Stimulated activated CD8-positive, alpha-beta memory T cell treated with anti-CD3 and anti-CD28 coated beads, Interleukin-15, amount 100 ng/mL, for 4 hours (primary cell): ENCODE measurements at regions not wholly inside any gene's neighbourhood (a gene's known extent, or its start where the extent isn't known, plus 50 kb on each side); places are given as distances from the start of the nearest gene placed in this dataset.
"Not testable (repeated sequence)": the region's sequence is repeated elsewhere in the genome, so short reads cannot be mapped to it uniquely, and the experiment has no call there.

Experiments used
- DNase-seq, 2 donors: peaks; one replicate each; pipeline ENCODE4 v3.0.0-alpha.2; 2020; ENCODE audit warnings: low read depth in 2 of 2

DNA sequence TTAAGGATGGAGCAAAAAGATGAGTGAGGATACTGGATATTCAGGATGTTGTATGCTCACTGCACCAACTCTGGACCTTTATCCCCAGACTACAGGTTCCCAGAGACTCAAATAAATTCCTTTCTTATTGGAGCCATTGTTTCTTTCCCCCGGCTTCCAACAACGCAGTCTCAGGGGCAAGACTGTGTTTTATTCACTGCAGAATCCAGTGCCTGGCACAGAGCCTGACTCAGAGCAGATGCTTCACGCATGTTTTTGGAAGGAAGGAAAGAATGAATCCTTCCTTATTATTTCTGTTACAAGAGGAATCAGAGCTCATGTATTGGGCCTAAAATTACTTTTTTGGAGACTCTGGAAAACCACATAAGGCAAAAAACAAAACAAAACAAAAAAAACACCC, 96.0 kb upstream of the VGLL4 start:
- DNase-seq = no peak

DNA sequence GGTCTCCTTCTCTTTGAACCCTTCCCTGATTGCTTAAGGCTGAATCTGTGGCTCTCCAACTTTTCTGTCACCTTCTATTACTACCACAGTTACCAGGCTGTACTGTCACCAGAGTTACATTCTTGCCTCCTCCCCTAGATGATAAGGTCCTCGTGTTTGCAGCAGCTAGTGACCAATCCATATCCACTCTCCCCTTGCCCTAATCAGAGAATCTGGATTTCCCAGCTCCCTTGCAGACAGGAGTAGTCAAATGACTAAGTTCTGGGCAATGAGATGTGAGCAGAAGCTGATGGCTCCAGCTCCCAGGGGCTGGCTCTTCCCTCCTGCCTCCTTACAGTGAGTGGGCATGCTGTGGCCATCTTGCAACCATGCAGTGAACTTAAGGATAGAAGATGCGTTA, 95.4 kb upstream of the VGLL4 start:
- DNase-seq = no peak

DNA sequence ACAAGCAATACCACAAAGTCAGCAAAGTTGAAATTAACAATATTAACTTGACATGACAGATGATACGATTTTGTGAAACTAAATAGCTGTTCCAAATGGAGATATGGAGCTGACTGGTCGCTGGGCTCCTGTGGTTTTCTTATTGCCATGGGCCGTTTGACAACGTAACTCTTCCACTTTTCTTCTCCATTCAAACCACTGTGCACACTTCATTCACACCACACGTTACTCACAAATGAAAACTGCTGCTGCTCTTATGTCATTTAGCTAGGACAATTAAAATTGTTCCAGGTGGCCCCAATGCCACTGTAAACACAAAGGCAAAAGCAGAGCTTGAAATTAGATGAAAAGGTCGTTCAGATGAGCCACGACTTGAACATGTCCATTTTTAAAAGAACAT, 94.0 kb upstream of the VGLL4 start:
- no peak for DNase-seq

DNA sequence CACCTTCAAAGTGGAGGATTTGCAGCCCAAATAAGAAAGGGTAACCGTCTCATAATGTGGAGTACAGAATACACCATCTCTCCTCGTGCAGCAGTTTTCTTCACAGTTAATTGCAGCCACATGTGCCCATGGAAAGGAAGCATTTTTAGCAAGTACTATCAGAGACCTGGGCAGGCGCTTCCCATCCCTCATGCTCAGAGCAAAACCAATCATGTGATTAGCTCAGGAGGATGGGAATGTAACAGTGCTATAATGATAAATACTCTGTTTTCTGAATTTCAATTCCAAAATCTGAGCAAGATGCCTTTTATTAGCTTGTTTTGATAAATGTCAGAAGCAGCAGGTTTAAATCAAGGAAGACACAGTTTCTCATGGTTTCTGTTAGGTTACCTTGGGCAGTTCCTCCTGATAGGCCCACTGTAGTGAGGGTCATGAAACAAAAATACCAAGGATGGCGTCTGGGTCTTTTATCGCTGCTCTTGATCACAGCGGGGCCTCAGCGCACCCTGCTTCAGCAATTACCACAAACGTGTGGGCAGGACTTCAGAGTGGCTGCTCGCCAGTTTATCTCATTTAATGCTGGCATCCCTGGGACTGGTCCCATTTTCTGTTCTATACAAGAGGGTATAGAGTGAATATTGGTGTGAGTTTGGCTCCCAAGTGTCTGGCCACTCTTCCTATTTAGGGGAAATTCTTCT, 92.6 kb upstream of the VGLL4 start:
- DNase-seq = no peak

DNA sequence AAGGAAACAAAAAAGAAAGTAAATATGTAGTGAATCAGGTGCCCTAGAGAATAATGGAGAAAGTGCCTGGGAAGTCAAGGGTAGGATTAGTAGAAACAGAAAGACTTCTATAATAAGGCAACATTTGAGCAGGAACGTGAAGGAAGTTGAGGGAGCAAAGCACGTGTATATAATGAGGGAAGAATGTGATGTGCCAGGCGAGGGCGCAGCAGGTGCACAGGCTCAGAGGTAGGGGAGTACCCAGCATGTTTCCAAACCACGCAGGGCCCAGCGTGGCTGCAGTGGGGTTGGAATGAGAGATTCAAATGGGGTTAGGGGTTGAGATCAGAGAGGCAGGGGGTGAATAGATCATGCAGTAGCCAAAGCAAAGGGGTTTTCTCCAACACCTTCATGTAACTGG, 91.9 kb upstream of the VGLL4 start:
- DNase-seq = no peak

DNA sequence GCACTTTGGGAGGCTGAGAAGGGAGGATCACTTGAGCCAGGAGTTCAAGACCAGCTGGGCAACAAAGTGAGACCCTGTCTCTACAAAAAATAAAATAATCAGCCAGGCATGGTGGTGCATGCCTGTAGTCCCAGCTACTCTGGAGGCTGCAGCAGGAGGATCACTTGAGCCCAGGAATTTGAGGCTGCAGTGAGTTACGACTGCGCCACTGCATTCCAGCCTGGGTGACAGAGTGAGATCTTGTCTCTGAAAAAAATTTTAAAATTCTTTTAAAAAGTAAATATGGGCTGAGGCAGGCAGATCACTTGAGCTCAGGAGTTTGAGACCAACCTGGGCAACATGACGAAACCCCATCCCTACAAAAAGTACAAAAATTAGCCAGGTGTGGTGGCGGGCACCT, 91.4 kb upstream of the VGLL4 start:
- DNase-seq = not testable (repeated sequence)

DNA sequence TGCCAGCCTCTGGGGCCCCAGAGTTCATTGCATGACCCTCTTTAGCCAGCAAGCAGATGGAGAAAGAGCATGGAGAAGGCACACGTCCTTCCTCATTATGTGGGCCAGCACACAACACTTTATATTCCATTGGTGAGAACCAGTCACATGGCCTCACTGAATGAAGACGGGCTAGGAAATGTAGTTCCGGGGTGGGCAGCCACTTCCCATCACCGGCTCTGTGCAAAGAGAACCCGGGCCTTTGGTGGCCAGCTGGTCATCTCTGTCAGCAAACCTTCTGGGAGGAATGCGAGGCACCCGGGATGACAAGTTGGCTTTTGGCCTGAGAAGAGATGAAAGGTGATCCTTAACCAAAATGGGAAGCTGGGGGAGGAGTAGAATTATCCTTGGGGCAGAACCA, 90.2 kb upstream of the VGLL4 start:
- no peak for DNase-seq

DNA sequence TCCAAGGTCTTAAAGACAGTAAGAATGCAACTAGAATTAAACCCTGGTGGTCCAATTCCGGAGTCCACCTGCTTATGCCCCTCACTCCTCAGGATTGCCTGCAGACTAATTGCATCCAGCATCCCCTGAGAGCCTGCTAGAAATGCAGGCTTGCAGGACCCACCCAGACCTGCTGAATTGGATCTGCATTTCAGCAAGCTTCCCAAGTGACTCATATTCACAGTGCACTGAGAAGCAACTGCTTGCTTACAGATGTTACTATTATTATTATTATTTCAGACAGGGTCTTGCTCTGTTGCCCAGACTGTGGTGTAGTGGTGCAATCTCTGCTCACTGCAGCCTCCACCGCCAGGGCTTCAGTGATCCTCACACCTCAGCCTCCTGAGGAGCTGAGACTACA, 83.5 kb upstream of the VGLL4 start:
- DNase-seq = no peak

DNA sequence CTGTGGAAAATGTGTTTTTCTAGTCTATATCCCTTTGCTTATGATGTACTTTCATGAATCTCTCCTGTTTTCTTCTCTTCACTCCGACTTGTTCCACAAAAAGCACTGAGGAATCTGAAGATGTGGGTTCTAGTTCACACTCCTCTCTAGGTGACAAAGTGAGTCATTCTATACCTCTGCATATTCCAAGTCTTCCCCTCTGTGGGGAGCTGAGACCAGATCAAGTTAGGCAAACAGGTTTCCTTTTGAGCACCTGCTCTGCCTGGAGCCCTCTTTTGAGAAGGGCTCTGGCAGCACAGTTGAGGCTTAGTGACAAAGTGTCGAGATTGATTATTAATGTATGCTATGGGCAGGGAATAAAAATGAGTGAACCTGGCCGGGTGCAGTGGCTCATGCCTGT, 82.4 kb upstream of the VGLL4 start:
- DNase-seq = no peak

DNA sequence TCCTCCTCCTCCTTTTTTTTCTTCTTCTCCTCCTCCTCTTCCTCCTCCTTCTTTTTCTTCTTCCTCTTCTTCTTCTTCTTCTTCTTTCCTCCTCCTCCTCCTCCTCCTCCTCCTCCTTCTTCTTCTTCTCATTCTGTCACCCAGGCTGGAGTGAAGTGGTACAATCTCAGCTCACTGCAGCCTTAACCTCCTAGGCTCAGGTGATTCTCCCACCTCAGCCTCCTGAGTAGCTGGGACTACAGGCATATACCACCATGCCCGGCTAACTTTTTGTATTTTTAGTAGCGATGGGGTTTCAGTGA, 81.6 kb upstream of the VGLL4 start:
- DNase-seq = not testable (repeated sequence)

DNA sequence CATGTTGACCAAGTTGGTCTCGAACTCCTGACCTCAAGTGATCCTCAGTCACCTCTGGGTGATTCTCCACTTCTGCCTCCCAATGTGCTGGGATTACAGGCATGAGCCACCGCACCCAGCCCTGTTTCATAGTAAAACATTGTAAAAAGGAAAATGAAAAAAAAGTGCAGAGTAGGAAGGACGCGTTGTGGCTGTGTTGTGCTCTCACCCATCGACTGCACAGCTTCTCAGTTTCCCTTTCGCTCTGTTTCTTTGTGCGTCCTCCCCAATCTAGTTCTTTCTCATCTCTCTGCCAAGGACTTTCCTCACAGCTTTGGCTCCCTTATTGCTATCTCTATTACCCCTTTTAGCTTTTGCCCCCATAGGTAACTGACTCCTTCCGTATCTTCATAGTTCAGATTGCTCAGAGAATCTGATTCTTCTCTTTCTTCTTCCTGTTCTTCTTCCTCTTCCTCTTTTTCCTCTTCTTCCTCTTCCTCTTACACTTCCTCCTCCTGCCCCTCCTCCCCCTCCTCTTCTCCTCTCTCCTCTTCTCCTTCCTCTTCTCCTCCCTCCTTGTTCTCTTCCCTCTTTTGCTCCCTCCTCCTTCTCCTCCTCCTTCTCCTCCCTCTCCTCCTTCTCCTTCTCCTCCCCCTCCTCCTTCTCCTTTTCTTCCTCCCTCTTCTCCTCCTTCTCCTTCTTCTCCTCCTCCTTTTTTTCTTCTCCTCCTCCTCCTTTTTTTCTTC, 81.1 kb upstream of the VGLL4 start:
- no peak for DNase-seq

DNA sequence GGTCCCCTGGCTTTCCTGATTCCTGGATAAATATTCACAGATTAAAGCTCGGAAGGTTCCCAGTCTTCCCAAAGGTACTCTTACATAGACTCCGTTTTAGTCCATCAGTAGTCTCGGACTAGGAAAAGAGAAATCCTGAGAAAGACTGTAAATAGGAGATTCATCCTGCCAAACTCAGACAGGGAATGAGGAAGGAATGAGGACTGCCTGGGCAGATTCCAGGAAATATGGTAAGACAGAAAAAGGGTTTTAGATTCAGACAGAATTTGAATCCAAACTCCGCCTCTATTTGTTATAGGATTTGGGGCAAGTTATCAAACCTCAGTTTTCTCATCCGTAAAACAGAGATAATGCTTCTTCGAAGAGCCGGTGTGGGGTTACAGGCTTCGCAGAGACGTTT, 77.8 kb upstream of the VGLL4 start:
- no peak for DNase-seq

DNA sequence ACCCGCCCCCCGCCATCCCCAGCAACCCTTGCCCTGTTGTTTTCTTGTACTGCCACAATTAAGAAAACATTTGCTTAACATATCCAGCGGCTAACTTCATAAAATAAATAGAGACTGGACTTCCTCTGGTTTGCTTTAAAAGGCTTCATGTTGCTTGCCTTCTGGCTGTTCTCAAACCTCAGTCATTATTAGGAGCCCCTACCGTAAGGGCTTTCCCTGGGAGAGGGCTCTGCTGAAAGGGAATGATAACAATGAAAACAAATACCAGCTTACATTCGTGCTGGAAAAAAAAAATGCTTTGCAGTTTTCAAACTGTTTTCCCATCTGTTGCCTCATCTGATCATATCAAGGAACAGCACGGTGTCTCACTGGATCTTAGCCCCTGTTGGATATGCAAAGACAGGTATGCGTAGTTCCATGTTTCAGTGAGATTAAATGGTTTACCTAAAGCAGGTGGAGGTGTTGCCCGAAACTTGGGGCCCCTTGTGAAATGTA, 77.2 kb upstream of the VGLL4 start:
- DNase-seq = no peak

DNA sequence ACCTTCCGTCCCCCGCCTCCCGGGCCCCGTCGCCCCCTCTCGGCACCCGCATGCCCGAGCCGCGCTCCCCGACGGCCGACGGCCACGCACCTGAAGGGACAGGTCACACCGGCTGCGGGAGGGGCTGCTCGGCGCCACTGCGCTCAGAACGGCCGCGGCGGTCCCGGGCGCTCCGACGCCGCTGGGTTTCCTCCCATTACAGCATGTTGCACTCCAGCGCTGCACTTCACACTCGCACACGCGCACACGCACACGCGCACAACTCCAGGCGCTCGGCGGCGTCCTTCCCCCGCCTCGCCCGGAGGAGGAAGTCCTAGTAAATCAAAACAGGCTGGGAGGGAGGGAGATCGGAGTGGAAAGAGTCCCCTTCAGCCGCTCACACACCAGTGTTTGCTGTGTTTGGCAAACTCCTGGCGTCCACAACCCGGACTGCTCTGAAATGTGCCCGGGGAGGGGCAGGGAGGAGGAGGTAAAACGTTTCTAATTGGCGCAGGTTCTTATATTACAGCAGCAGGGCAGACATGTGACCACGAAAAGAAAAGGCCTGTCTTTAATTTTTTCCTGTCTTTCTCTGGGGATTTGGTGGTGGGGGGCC, 76.7 kb upstream of the VGLL4 start:
- DNase-seq = peak in 1 of 2 donors; percentile 12

DNA sequence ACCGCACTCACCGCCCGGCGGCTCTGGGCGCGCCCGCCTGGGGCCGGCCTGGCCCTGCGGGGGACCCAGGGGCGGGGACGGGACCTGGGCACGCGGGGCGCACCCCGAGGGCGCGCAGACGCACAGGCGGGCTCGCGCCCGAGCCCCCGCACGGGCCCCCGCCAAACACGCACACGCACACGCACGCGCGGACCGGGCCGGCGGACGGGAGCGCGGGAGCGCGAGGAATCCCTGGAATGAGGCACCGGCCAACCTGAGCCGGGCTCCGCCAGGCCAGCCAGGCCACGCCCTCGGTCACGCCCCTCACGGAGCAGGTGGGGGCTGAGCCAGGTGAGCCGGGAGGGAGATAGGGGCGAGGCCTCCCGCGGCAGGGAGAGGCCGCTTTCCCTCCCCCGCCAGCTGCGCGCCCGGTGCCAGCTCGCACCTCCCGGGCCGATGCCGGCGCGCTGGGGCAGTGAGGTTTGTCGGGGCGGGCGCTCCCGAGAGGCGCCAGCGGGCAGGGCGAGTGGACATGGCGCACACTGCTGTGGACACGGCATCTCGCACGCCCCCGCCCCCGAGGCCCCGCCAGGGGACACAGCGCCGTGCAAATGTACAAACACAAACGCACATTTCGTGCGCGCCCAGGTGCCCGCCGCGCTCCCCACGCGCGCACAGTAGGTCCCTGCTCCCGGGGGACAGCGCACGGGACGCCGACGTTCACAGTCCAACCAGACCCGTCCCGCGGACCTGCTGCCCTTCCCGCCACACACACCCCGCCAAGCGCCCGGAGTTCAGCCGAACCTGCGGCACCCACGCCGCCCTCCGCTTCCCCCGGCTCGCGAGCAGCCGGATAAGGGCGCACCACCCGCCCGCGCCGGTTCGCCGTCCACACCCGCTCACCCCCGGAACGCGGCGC, 75.9 kb upstream of the VGLL4 start:
- peak; percentile 50 to 62 for DNase-seq

DNA sequence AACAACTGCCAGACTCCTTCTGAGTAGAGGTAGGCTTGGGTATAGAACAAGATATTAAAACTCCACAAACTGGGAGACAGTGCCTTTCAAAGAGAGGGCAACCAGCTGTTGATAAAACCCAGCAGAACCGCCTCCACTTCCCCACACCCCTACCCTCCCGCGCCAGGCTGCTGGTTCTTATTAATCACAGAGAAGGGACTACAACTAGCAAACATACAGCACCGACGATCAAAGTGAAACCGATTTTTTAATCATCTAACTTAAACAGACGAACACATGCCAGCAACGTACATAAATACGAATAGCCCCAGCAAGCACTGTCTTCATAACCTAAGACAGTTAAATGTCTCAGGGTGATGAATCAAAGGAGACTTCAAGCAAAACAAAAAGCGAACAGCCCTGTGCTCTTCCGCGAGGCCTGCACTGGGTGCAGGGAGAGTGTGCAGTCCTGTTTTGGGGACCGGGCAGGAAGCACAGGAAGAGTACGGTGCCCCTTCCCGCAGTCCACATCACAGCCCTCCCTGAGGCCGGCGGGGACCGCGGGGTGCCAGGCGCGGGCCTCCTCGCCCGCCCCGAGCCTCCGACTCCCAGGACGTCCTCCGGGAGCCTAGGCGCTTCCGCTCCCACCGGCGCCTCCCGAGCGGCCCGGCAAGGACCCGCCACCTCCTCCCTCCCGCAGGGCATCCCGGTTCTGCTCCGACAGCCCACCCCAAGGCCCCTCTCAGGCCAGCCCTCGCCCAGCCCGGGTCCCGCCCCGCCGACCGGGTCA, 75.1 kb upstream of the VGLL4 start:
- DNase-seq = peak; percentile 12 to 32

DNA sequence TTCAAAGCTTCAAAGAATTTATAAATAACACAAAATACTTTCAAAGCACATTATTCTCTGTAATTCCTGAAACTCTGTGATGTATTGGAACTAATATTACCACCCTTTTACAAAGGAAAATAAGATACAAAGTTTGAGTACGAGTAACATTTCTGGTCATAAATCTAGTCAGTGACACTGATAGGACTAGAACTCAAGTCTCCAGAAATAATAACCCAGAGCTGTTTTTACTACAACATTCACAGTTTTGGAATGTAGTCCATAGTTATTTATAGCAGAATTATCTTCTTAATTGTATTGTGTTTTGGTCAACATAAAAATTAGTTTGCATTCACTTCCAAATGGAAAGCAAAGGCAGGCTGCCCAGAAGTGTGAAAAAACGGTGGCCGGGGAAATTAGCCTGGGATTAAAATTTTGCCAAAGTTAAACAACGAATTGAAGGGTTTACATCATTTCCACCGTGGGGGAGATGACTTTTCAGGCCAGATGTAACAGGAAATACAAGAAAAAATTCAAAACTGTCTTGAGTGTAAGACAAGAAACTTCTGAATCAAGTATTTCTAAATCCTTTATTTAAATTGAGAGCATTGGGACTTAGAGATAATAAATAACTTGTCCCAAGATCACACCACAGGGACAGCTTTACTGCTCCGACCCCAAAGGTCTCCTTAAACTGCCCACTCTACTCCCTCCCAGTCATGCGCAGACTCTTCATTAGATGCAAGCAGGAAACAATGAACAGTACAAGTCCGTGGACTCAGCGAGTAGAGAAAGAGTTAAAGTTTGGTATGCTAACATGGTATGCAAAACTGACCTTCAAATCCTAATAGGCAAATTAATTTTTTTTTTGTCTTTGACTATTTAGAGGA, 74.3 kb upstream of the VGLL4 start:
- no peak for DNase-seq

DNA sequence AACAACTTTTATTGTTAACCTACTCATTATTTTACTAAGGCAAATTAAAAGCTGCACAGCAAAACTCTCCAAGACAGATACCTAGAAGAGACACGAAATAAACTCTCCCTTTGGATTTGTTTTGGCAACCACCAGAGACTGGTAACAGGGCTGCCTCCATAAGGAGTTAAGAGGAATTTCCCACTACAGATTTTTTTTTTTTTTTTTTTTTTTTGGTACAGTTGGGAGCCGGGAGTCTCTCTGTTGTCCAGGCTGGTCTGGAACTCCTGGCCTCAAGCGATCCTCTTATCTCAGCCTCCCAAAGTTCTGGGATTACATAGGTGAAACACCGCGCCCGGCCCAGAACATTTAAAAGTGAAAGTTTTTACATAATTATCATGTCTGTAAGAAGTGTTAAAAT, 73.6 kb upstream of the VGLL4 start:
- no peak for DNase-seq

DNA sequence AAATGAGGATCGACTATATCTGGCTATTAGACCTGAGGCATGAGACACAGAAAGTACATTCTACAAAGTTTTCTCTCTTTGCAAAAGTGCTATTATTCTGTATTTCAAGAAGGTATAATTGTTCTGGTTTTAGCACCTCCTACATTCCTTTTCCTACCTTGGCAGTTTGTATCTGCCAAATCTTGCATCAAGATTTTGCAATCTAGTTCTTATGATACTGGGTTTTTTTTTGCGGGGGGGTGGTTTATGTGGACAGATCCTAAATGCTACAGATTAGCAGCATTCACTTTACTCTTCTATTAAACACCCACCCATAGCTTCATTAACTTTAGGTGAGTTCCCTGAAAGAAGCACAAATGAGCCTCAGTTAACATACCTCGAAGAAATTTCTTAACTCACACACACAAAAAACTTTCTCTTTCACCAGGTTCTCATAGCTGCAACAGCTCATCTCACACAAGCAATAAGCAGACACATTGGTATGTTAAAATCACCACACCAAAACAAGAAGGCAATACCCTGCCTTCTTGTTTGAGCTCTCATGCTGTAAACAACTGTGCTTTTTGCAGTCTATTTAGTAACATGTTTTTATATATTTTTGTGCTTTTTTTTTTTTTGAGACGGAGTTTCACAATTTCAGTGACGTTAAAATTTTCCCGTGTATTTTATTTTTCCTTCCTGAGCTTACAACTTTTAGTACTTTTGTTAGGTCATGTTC, 73.0 kb upstream of the VGLL4 start:
- DNase-seq = no peak

DNA sequence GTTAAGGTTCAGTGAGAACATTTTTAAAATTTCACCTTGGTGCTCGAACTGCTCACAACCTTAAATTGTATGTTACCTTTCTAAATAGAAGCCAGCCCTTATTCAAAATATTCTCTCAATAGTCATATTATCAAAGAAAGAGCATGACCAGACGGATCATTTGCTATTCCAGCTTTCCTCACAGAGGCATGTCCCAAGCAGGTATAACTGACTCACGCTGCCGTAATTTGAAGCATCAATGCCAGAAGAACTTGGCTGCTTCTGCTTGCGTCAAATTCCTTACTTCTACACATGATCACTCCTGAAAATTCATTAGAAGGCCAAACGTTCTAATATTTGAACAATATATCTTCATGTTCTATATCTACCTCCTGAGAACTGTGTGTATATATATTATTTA, 69.5 kb upstream of the VGLL4 start:
- DNase-seq = no peak
